ENCODE measurements at regions not wholly inside any gene's neighbourhood (a gene's known extent, or its start where the extent isn't known, plus 50 kb on each side); places are given as distances from the start of the nearest gene placed in this dataset.
A peak's percentile ranks its signal among the peaks of the same experiment; 100 is the strongest.
"Not testable (repeated sequence)": the region's sequence is repeated elsewhere in the genome, so short reads cannot be mapped to it uniquely, and the experiment has no call there.

GRCh38 chr5:163950248-163950647 is 444.8 kb downstream of the MAT2B start:
- DNase-seq (ENCODE audit: low spot score): no peak

- DNase-seq (ENCODE audit: low spot score): no peak
These were observed 445.6 kb downstream of the MAT2B start for GRCh38 chr5:163951069-163951468.

- DNase-seq (ENCODE audit: low spot score): no peak
These were observed 448.5 kb downstream of the MAT2B start for GRCh38 chr5:163953901-163954300.

DNA sequence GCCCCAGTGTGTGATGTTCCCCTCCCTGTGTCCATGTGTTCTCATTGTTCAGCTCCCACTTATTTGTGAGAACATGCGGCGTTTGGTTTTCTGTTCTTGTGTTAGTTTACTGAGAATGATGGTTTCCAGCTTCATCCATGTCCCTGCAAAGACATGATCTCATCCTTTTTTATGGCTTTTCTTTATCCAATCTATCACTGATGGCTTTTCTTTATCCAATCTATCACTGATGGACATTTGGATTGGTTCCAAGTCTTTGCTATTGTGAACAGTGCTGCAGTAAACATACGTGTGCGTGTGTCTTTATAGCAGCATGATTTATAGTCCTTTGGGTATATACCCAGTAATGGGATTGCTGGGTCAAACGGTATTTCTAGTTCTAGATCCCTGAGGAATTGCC is 455.8 kb downstream of the MAT2B start:
- not testable (repeated sequence) for DNase-seq (ENCODE audit: low spot score)

DNA sequence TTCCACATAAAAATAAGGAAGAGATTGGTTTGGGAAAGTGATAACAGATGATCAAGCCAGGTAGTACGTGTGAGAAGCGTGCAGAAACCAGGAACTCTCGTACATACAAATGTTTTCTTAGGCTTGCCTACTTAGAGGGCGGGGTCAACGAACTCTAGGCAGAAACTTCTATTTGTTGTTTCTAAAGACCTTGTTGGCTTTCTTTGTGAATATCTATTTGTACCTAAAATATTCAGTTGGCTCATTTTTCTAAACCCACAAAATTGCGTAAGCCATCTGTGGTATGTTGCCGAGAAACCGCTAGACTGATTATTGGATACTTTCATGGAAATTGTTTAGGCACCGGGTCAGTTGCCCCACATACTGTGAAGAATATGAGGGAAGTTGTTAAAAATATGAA is 458.5 kb downstream of the MAT2B start:
- DNase-seq (ENCODE audit: low spot score): no peak

DNA sequence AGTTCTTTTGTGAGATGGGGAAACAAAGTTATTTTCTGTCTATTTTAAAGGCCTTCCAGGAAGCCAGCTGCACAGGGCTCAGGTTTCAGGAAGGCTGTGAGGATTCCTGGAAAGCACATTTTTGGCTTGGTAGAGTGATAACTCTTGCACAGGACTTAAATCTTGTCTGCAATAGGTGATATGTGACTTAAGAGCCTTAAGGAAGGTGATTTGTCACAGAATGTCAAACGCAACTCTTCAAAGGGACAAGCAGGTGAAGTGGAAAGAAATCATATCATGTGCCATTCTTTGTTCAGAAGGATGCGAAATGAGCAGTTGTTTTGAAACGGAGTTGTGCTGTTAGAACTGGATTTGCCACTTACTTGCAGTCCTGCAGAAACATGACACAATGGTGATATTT is 459.3 kb downstream of the MAT2B start:
- no peak for DNase-seq (ENCODE audit: low spot score)

DNA sequence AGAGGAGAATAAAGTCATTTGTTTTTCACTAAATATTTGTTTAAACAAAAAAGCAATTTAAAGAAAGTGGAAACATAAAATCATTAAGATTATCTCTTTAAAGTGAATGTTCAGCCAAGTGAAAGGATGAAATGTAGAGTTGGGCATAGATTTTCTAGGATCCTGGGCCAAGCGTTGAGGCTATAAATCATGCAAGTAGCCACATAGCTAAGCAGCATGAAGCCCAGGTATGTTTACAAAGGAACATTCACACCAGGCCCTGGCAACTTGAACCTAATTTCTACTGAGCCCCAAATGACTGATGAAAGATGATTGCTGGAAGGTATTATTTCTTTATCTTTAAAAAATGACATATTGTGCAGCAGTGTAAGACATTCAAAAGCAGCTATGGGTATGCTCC is 461.8 kb downstream of the MAT2B start:
- no peak for DNase-seq (ENCODE audit: low spot score)

DNA sequence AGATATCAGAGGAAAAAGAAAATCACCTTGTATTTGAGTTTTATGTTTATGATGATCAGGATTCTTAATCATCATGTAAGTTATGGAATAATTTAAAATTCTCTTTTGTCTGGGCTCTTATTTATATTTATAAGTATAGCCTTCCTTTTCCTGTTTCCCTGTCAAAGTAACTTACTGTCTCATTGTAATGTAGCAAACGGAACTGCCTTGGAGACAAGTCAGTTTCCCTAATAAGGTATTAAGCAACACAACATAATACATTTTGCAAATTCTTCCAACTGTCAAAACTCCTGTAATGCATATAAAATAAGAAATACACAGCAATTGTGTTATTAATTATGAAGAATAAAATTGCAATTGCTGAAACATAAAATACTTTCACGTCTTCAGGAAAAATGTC is 463.2 kb downstream of the MAT2B start:
- DNase-seq (ENCODE audit: low spot score): no peak

DNA sequence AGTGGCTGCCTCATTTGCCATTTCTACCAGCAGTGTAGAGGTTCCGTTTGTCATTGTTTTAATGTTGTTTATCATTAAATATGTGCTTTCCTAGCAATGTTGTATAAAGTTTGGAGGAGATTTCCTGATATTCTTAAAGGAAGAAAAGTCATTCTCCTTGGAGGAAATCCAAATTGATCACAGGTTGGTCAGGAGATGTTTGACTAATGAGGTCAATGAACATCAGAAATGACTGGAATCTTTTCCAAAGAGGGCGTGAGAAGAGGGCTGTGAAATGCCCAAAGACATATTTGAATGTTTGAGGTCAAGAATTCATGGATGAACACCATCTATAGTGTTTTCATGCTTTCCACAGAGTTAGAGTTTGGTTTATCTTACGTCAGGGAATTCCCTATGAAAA is 471.3 kb downstream of the MAT2B start:
- DNase-seq (ENCODE audit: low spot score): no peak

- DNase-seq (ENCODE audit: low spot score): no peak
These were observed 473.5 kb downstream of the MAT2B start for GRCh38 chr5:163978897-163979296.

- no peak for DNase-seq (ENCODE audit: low spot score)
These were observed 483.1 kb downstream of the MAT2B start for GRCh38 chr5:163988566-163988965.

DNA sequence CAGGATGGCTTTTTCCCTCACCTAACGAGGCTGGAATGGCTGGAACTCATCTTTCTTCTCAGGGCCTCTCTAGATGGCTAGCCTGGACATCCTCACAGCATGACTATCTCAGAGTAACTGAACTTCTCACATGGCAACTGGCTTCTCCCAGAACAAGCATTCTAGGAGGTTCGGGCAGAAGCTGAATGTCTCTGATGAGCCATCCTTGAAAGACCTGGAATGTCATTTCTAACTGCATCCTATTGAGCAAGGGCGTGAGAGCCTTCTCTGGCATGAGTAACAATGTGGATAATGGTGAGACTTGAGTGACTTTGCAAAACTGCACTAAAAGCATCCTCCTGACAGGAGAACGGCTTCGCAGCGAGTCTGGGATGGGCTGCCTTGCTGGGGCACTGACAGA is 487.7 kb downstream of the MAT2B start:
- no peak for DNase-seq (ENCODE audit: low spot score)

GRCh38 chr5:163995206-163995605 is 489.8 kb downstream of the MAT2B start:
- DNase-seq (ENCODE audit: low spot score): no peak

DNA sequence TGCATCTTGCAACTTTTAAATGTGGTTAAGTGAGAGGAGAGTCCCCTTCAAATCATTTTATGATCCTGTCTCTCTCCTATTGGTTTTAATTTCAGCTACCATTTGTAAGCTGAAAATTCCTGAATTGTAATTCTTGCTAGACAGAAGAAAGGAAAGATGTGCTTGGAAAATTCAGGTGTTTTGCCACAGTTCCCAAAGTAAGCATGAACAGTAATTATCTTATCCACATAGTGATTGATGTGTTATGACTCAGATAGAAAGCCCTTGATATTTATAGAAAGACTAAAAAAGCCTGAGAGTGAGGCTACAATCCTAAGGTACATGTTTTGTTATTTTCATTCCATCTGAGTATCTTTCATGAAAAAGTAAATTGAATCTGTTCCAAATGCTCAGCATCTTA is 492.5 kb downstream of the MAT2B start:
- DNase-seq (ENCODE audit: low spot score): no peak

GRCh38 chr5:164000241-164000640 is 494.8 kb downstream of the MAT2B start:
- DNase-seq (ENCODE audit: low spot score): no peak

DNA sequence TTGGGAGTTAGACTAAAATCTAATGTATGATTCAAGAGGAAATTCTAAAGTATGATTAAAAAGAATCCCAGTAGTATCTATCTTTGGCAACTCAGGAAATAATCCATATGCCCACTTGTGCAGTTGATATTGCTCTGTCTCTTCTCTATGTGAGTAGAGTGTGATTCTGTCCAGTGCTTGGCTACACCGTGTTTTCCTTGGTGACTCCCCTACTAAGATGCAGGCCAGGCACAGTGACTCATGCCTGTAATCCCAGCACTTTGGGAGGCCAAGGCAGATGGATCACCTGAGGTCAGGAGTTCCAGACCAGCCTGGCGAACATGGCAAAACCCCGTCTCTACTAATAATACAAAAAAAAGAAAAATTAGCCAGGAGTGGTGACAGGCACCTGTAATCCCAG is 495.4 kb downstream of the MAT2B start:
- DNase-seq (ENCODE audit: low spot score): peak; percentile 7

DNA sequence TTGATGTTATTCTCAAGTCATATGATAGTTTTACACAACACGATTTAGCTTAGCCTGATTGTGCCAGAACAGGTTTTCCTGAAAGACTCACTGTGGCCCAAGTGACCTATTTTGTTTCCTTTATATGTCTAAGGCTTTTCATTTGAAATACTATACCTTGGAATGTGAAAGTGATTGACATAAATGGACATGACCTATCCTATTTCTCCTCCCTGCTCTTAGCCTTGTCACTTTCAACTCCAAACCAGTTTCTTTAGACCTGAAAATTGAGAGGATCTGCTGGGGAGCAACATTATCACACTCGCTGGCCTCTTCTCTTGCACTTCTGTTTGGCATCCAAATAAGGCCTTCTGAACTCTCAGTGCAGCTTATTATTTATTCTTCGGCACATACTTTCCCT is 496.8 kb downstream of the MAT2B start:
- DNase-seq (ENCODE audit: low spot score): no peak

- DNase-seq (ENCODE audit: low spot score): no peak
These were observed 497.2 kb downstream of the MAT2B start for GRCh38 chr5:164002628-164003027.

DNA sequence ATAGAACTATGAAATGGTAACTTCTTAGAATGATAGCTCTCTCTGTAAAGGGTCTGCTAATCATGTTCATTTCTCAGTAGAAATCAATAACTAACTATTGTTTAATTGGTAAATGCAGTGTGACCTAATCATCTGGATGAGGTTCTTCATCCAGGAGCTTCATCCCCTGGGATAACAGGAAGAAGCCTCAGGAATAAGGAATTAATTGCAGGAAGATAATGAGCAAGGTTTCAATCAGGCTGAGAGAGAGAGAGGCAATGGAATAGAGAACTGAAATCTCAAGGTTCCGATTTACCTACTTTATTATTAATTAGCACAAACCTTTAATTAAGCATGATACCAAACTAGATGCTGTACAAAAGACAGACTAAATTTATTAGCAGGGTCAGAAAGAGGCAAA is 499.7 kb downstream of the MAT2B start:
- no peak for DNase-seq (ENCODE audit: low spot score)

DNA sequence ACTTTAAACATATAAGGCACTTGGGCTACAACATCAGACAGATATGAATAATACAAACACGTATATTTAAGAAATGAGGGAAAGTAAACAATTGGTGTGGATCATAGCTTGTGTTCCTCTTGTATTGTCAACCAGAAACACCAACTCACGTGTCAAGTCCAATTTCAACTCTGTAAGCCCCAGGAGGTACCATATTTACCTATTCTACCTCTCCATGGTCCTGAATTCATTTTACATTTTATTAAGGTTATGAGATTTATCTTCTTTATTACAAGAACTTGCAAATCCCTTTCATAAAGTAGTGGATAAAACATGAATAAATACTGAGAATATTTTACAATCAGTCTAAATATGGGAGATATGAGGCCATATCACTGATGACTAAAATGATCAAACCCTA is 501.6 kb downstream of the MAT2B start:
- DNase-seq (ENCODE audit: low spot score): no peak

- no peak for DNase-seq (ENCODE audit: low spot score)
These were observed 504.2 kb downstream of the MAT2B start for GRCh38 chr5:164009621-164010020.

DNA sequence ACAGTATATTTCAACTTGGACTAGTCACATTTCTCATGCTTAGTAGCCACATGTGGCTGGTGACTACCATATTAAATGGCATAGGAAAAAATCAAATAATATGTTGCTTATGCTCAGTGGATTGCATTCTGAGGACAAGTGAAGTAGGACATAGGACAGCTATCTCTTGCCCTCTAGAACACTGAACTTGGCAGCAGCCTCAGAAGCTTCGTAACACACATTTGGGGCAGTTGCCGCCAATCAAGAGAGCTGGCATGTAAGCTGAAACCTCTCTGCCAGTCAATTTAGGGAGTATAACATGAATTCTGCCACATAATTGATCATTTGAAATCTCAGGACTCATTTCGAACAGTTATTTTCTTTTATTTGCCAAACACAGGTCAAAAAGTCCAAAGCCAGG is 505.5 kb downstream of the MAT2B start:
- no peak for DNase-seq (ENCODE audit: low spot score)

DNA sequence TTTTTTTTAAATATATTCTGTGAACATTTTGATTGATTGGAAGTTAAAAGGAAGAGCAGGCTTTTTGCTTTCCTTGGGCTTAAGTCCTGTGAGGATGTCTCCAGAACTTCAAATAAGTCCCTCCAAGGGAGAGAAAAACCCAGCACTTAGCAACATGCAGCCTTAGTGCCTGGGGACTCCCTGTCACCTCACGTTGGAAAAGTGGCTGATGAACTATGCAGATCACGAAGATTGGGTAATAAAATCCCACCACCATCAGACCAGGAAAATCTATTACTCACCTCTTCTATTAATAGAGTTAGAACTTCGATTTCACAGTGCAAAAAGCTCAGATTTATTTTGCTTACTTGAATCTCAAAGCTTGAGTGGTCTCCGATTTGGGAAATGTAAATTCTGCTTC is 507.0 kb downstream of the MAT2B start:
- DNase-seq (ENCODE audit: low spot score): no peak

- DNase-seq (ENCODE audit: low spot score): peak; percentile 73
These were observed 507.8 kb downstream of the MAT2B start for GRCh38 chr5:164013077-164013670.

DNA sequence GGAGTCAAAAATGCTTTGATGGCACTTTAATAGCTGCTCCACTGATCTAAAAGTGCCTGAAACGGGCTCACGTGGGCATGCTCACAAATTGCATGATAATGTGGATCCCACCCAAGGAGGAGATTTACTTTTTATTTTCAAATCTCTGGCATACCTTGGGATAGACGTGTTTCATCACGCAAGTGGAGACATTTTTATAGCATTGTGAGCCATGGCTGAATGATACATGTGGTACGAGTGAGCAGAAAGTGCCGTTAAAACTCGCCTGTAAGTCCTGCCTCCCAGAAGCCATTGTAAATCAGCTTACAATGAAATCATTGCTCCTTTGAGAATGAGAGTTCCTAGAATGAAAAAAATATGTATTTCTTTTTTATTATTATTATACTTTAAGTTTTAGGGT is 514.7 kb downstream of the MAT2B start:
- DNase-seq (ENCODE audit: low spot score): no peak

All from RKO (cell line).